ENCODE measurements at regions not wholly inside any gene's neighbourhood (a gene's known extent, or its start where the extent isn't known, plus 50 kb on each side); places are given as distances from the start of the nearest gene placed in this dataset.

DNA sequence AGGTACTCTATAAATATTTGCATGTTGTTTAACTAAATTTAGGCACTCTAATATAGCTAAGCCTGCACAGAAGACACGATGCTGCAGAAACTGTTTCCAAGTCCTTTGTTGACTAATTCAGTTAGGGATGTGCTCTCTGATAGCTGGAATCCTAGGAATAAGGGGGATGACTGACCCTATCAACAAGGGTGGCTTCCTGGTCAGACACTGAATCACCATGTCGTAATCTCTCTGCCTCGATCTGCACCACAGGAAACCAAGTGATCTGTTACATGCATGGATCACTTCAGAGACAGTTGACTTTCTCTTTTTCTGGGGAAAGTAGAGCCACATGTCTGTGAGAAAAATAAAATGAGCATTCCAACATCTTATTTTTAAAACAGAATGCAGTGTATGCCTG, 169.1 kb downstream of the GUCY2F start:
- CTCF ChIA-PET, result no interaction called here
- H3K4me3 ChIP-seq (ENCODE audit: low read depth, low read length), result no peak overlapping the region
- no peak for DNase-seq (ENCODE audit: low read depth, low spot score)
- POLR2A ChIA-PET, result no interaction called here
- no peak for TF ChIP-seq CTCF (IDR thresholded peaks at IDR 0.05; ENCODE audit: insufficient read depth, low read length, missing control alignments)

GRCh38 chrX:109310031-109310430, 171.9 kb downstream of the GUCY2F start:
- CTCF ChIA-PET, result no interaction called here
- TF ChIP-seq CTCF (IDR thresholded peaks at IDR 0.05; ENCODE audit: insufficient read depth, low read length, missing control alignments), result no peak
- no peak overlapping the region for H3K4me3 ChIP-seq (ENCODE audit: low read depth, low read length)
- no peak for DNase-seq (ENCODE audit: low read depth, low spot score)
- POLR2A ChIA-PET, result no interaction called here

- no peak for DNase-seq (ENCODE audit: low read depth, low spot score)
- ChIA-PET POLR2A (no interaction called here), CTCF (no interaction called here)
- no peak for TF ChIP-seq CTCF (IDR thresholded peaks at IDR 0.05; ENCODE audit: insufficient read depth, low read length, missing control alignments)
- no peak overlapping the region for H3K4me3 ChIP-seq (ENCODE audit: low read depth, low read length)
Observed at GRCh38 chrX:109301177-109301576, 180.7 kb downstream of the GUCY2F start.

GRCh38 chrX:109300415-109300814, 181.5 kb downstream of the GUCY2F start:
- TF ChIP-seq CTCF (IDR thresholded peaks at IDR 0.05; ENCODE audit: insufficient read depth, low read length, missing control alignments), result no peak
- H3K4me3 ChIP-seq (ENCODE audit: low read depth, low read length), result no peak overlapping the region
- ChIA-PET CTCF (no interaction called here), POLR2A (no interaction called here)
- DNase-seq (ENCODE audit: low read depth, low spot score), result no peak

DNA sequence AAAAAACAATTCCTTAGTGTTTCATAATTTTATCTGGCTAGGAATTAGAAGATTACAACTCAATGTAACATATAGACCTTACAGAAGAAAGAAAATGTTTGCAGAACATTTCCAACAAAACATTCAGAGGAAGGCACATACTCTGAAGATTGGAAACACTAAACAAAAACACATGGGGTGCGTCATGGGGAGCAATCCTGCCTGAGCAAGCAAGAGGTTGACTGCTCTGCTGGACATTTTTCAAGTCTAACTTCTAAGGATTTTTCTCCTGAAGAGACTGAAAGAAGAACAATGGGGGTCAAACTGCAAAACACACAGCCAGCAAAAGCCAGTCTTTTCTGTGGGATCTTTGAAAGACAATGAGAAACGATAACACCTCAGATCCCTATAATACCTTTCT, 182.8 kb downstream of the GUCY2F start:
- no peak for TF ChIP-seq CTCF (IDR thresholded peaks at IDR 0.05; ENCODE audit: insufficient read depth, low read length, missing control alignments)
- no peak overlapping the region for H3K4me3 ChIP-seq (ENCODE audit: low read depth, low read length)
- ChIA-PET CTCF (no interaction called here), POLR2A (no interaction called here)
- no peak for DNase-seq (ENCODE audit: low read depth, low spot score)

GRCh38 chrX:109294097-109294814, 187.6 kb downstream of the GUCY2F start:
- no peak for DNase-seq (ENCODE audit: low read depth, low spot score)
- no peak overlapping the region for H3K4me3 ChIP-seq (ENCODE audit: low read depth, low read length)
- TF ChIP-seq CTCF (IDR thresholded peaks at IDR 0.05; ENCODE audit: insufficient read depth, low read length, missing control alignments), result no peak
- ChIA-PET CTCF (no interaction called here), POLR2A (no interaction called here)

Measured in AG04449 (cell line).